Uterus (tissue), 2 donors: ENCODE measurements at regions not wholly inside any gene's neighbourhood (a gene's known extent, or its start where the extent isn't known, plus 50 kb on each side); places are given as distances from the start of the nearest gene placed in this dataset.

ENCODE experiments used
- POLR2A ChIP-seq, 2 donors: fragments of 450-650 bp; IDR thresholded peaks; one replicate each; pipeline ENCODE4 v1.6.1; 2016; ENCODE audit warnings: antibody characterized with exemption in 2 of 2, mild to moderate bottlenecking in 1 of 2, moderate library complexity in 1 of 2
- TF ChIP-seq, protein P1 (sequence below), 4 experiments: fragments of 200-600 bp in 2 of 4; fragments of 450-650 bp in 2 of 4; sonication (generic) in 2 of 4; IDR thresholded peaks; one replicate each; pipeline ENCODE4 v1.5.1; 2016 to 2019; ENCODE audit warnings: antibody characterized with exemption in 4 of 4, mild to moderate bottlenecking in 2 of 4, moderate library complexity in 1 of 4

DNA sequence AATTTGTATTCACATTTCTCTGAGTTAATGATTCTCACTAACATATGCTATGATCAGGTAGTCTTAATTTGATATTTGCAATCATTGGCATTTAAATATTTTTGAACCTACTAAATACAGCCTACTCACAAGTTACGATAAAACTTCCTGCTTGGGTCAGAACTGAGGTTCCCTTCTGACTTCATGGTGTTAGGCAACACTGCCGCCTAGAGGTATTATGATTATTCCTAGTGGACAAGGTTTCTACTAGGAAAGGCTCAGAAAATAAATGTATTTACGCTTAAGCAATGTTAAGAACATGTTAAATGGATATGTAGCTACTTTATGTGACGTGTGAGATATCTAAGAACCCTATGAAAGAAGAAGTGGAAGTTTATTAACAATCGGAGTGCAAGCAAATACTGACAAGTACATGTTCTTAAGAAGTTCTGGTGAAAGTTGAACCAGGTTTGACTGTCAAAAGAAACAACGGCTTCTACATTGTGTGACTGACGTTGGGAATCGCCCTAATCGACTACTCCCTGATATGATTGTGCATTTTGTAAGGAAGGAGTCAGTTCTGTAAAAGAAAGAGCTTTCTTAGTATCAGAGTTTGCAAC is 1395.8 kb downstream of the SLITRK5 start:
- TF ChIP-seq, protein P1, sequence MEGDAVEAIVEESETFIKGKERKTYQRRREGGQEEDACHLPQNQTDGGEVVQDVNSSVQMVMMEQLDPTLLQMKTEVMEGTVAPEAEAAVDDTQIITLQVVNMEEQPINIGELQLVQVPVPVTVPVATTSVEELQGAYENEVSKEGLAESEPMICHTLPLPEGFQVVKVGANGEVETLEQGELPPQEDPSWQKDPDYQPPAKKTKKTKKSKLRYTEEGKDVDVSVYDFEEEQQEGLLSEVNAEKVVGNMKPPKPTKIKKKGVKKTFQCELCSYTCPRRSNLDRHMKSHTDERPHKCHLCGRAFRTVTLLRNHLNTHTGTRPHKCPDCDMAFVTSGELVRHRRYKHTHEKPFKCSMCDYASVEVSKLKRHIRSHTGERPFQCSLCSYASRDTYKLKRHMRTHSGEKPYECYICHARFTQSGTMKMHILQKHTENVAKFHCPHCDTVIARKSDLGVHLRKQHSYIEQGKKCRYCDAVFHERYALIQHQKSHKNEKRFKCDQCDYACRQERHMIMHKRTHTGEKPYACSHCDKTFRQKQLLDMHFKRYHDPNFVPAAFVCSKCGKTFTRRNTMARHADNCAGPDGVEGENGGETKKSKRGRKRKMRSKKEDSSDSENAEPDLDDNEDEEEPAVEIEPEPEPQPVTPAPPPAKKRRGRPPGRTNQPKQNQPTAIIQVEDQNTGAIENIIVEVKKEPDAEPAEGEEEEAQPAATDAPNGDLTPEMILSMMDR (IDR thresholded peaks at IDR 0.05): peak in 1 of 4 experiments; percentile 14
- no peak for TF ChIP-seq POLR2A (IDR thresholded peaks at IDR 0.05)
